SK-N-SH (cell line): ENCODE measurements at regions not wholly inside any gene's neighbourhood (a gene's known extent, or its start where the extent isn't known, plus 50 kb on each side); places are given as distances from the start of the nearest gene placed in this dataset.

Experiments used
- CTCF ChIA-PET: fragments of 300-600, 350-600 bp; formaldehyde crosslinking; extraction: SDS; loops from one replicate; lab custom pipeline; 2021; lab: Yijun Ruan, JAX
- POLR2A ChIA-PET: fragments of 350-600 bp; sonication (Branson Sonifier 250); formaldehyde crosslinking; extraction: SDS; loops from one replicate; lab custom pipeline; 2020; ENCODE audit warnings: antibody characterized with exemption, inconsistent platforms; lab: Yijun Ruan, JAX
- DNase-seq: peaks from one replicate; pipeline ENCODE4 v3.0.0; 2012
- H2AFZ ChIP-seq: fragments of 200-600 bp; sonication (generic); 2 replicates; pipeline ENCODE4 v1.8.1; 2016; ENCODE audit warnings: antibody characterized with exemption, mild to moderate bottlenecking, low read depth
- H3F3A ChIP-seq: fragments of 200-600 bp; sonication (generic); replicated peaks from 2 replicates; pipeline ENCODE3; 2016; ENCODE audit warnings: antibody characterized with exemption, mild to moderate bottlenecking; ENCODE audit not compliant: insufficient read depth
- H3K27ac ChIP-seq, 2 experiments: fragments of 200-500 bp in 1 of 2; fragments of 200-600 bp in 1 of 2; sonication (Bioruptor generic) in 1 of 2; sonication (generic), shearing (Covaris generic) in 1 of 2; 2 replicates each; pipeline versions ENCODE4 v1.5.1 to v1.6.1; 2014 to 2016; ENCODE audit warnings: low read depth in 2 of 2, inconsistent platforms in 1 of 2, low read length in 1 of 2, mild to moderate bottlenecking in 1 of 2, mixed read lengths in 1 of 2
- H3K27me3 ChIP-seq: fragments of 200-600 bp; sonication (generic), shearing (Covaris generic); 2 replicates; pipeline ENCODE4 v1.6.1; 2016; ENCODE audit warnings: mixed run types; ENCODE audit not compliant: insufficient read depth
- H3K36me3 ChIP-seq, 2 experiments: fragments of 200-500 bp in 1 of 2; fragments of 200-600 bp in 1 of 2; sonication (Bioruptor generic) in 1 of 2; sonication (generic) in 1 of 2; replicated peaks in 1 of 2; 2 replicates each; pipeline versions ENCODE3 to v1.5.1; 2014 to 2016; ENCODE audit warnings: low read length in 1 of 2, mild to moderate bottlenecking in 1 of 2; ENCODE audit not compliant: insufficient read depth in 2 of 2, control insufficient read depth in 1 of 2
- H3K4me1 ChIP-seq, 2 experiments: fragments of 200-500 bp in 1 of 2; fragments of 200-600 bp in 1 of 2; sonication (Bioruptor generic) in 1 of 2; sonication (generic), shearing (Covaris generic) in 1 of 2; 2 replicates each; pipeline versions ENCODE4 v1.5.1 to v1.6.1; 2014 to 2016; ENCODE audit warnings: low read depth in 1 of 2, low read length in 1 of 2, mixed run types in 1 of 2; ENCODE audit not compliant: insufficient read depth in 2 of 2, control insufficient read depth in 1 of 2
- H3K4me2 ChIP-seq: fragments of 200-600 bp; sonication (generic), shearing (Covaris generic); 2 replicates; pipeline ENCODE4 v1.6.1; 2017; ENCODE audit warnings: mixed run types
- H3K4me3 ChIP-seq, 2 experiments: fragments of 200-500 bp in 1 of 2; fragments of 200-600 bp in 1 of 2; sonication (Bioruptor generic) in 1 of 2; sonication (generic), shearing (Covaris generic) in 1 of 2; 2 replicates each; pipeline versions ENCODE4 v1.5.1 to v1.8.1; 2014 to 2016; ENCODE audit warnings: low read depth in 2 of 2, inconsistent platforms in 1 of 2, low read length in 1 of 2, mild to moderate bottlenecking in 1 of 2, mixed read lengths in 1 of 2, moderate library complexity in 1 of 2
- H3K79me2 ChIP-seq: fragments of 200-600 bp; sonication (generic); 2 replicates; pipeline ENCODE4 v1.8.1; 2017; ENCODE audit warnings: mild to moderate bottlenecking; ENCODE audit not compliant: insufficient read depth
- H3K9ac ChIP-seq: fragments of 200-600 bp; sonication (generic); 2 replicates; pipeline ENCODE4 v1.6.1; 2017; ENCODE audit warnings: mixed run types
- H3K9me2 ChIP-seq: fragments of 200-600 bp; sonication (generic); 2 replicates; pipeline ENCODE4 v1.6.1; 2017; ENCODE audit warnings: mixed run types
- H3K9me3 ChIP-seq: fragments of 200-600 bp; sonication (generic); 2 replicates; pipeline ENCODE4 v1.6.1; 2017; ENCODE audit warnings: mixed run types, mild to moderate bottlenecking, moderate library complexity
- H4K20me1 ChIP-seq: fragments of 200-600 bp; sonication (generic); 2 replicates; pipeline ENCODE4 v1.6.1; 2017; ENCODE audit warnings: mild to moderate bottlenecking, mixed run types; ENCODE audit not compliant: insufficient read depth
- CHD2 ChIP-seq: fragments of 150-350 bp; IDR thresholded peaks from 2 replicates; pipeline ENCODE4 v1.6.1; 2018; ENCODE audit warnings: low read length; ENCODE audit not compliant: partially characterized antibody
- EZH2phosphoT487 ChIP-seq: fragments of 200-600 bp; sonication (generic); IDR thresholded peaks from 2 replicates; pipeline ENCODE4 v1.6.1; 2017; ENCODE audit warnings: low read depth, mixed run types, mild to moderate bottlenecking, antibody characterized with exemption, moderate library complexity, borderline replicate concordance
- FOXJ3 ChIP-seq: sonication (generic); formaldehyde crosslinking; IDR thresholded peaks from 2 replicates; pipeline ENCODE4 v1.5.1; 2020; ENCODE audit warnings: mild to moderate bottlenecking, missing genetic modification reagents
- GABPA ChIP-seq: IDR thresholded peaks from 2 replicates; pipeline ENCODE4 v1.4.0; 2012; ENCODE audit warnings: low read depth, mild to moderate bottlenecking
- MEF2A ChIP-seq: IDR thresholded peaks from 2 replicates; pipeline ENCODE4 v1.4.0; 2012; ENCODE audit warnings: low read depth, borderline replicate concordance
- MXI1 ChIP-seq: IDR thresholded peaks from 2 replicates; pipeline ENCODE4 v1.6.1; 2012; ENCODE audit warnings: mild to moderate bottlenecking, low read depth, low read length, improper control_type of control experiment
- NFIC ChIP-seq: IDR thresholded peaks from 2 replicates; pipeline ENCODE4 v1.4.0; 2012; ENCODE audit warnings: borderline replicate concordance
- NRF1 ChIP-seq: IDR thresholded peaks from 2 replicates; pipeline ENCODE4 v1.6.1; 2012; ENCODE audit warnings: low read depth, mild to moderate bottlenecking, low read length
- POLR2AphosphoS5 ChIP-seq: IDR thresholded peaks from 2 replicates; pipeline ENCODE4 v1.6.1; 2012; ENCODE audit warnings: low read depth, low read length
- REST ChIP-seq: IDR thresholded peaks from 2 replicates; pipeline ENCODE4 v1.6.1; 2012; ENCODE audit warnings: mild to moderate bottlenecking, low read depth, low read length, moderate library complexity
- RXRA ChIP-seq: IDR thresholded peaks from 2 replicates; pipeline ENCODE4 v1.4.0; 2012; ENCODE audit warnings: low read depth, mild to moderate bottlenecking, borderline replicate concordance
- SIN3A ChIP-seq: IDR thresholded peaks from 2 replicates; pipeline ENCODE4 v1.6.1; 2012; ENCODE audit warnings: low read depth, mild to moderate bottlenecking, low read length, moderate library complexity, borderline replicate concordance
- USF2 ChIP-seq: fragments of 150-350 bp; IDR thresholded peaks from 2 replicates; pipeline ENCODE4 v1.6.1; 2017; ENCODE audit warnings: antibody characterized with exemption, low read length, low read depth, borderline replicate concordance
- YY1 ChIP-seq: IDR thresholded peaks from 2 replicates; pipeline ENCODE4 v1.4.0; 2012; ENCODE audit warnings: low read depth, mild to moderate bottlenecking
- ZBTB33 ChIP-seq: IDR thresholded peaks from 2 replicates; pipeline ENCODE4 v1.4.0; 2012; ENCODE audit warnings: low read depth, borderline replicate concordance
- WGBS: methylation state at CpG from one replicate; pipeline ENCODE4 v1.1.6; 2017; ENCODE audit warnings: low lambda C conversion rate; 5-methylcytosine and 5-hydroxymethylcytosine counted together
- TF ChIP-seq, protein P1 (sequence below): IDR thresholded peaks from 2 replicates; pipeline ENCODE4 v1.4.0; 2012; ENCODE audit warnings: low read depth
- TF ChIP-seq, protein P2 (sequence below): IDR thresholded peaks from 2 replicates; pipeline ENCODE4; 2012
- TF ChIP-seq, protein P3 (sequence below): fragments of 200-600 bp; sonication (generic); IDR thresholded peaks from 2 replicates; pipeline ENCODE4 v1.6.1; 2017; ENCODE audit warnings: antibody characterized with exemption, mild to moderate bottlenecking, moderate library complexity

DNA sequence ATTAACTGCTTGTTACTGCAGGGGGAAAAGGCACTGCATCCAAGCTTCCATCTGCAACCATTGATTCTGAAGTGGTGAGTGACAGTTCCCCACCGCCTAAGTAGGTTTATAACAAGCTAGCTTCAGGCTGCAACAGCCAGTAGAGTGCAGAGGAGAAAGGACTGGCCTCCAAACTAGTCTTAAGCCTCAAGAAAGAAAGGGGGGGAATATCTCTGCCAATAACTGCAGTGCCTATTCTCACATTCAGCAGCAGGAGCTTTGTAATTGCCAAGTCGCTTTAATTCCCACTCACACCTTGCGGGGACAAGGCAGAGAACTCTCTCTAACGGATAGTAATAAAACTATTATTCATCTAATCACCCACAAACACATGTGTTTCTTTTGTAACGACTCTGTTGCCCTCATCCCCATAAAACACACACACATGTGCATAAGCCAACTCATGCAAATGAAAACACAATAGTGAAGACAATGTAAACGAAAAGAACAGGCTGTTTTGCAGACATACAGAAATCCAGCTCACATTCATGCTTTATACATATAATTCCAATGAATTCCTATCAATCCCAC lies 1963.3 kb upstream of the PIK3C3 start:
- Histone ChIP-seq H4K20me1 (no peaks in the 10 kb centered on the region), H3K4me2 (no peak overlapping the region), H3F3A (no peaks in the 10 kb centered on the region), H2AFZ (no peak overlapping the region), H3K9ac (no peak overlapping the region), H3K27me3 (no peaks in the 10 kb centered on the region), H3K9me2 (no peaks in the 10 kb centered on the region), H3K4me3 (no peak overlapping the region), H3K9me3 (no peaks in the 10 kb centered on the region), H3K36me3 (no peaks in the 10 kb centered on the region), H3K4me1 (no peaks in the 10 kb centered on the region), H3K27ac (no peak overlapping the region), H3K79me2 (no peaks in the 10 kb centered on the region)
- ChIA-PET CTCF (no interaction called here), POLR2A (no interaction called here)
- no peak for DNase-seq
- 45% methylated on average over 6 of the region's 6 CpGs for WGBS
- TF ChIP-seq GABPA (no peak), USF2 (no peak), ZBTB33 (no peak), EZH2phosphoT487 (no peak), YY1 (no peak), POLR2AphosphoS5 (no peak), FOXJ3 (CRISPR knock-in tag) (no peak), NRF1 (no peak), RXRA (no peak), MXI1 (no peak)
- TF ChIP-seq, protein P1, sequence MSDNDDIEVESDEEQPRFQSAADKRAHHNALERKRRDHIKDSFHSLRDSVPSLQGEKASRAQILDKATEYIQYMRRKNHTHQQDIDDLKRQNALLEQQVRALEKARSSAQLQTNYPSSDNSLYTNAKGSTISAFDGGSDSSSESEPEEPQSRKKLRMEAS: no peak

DNA sequence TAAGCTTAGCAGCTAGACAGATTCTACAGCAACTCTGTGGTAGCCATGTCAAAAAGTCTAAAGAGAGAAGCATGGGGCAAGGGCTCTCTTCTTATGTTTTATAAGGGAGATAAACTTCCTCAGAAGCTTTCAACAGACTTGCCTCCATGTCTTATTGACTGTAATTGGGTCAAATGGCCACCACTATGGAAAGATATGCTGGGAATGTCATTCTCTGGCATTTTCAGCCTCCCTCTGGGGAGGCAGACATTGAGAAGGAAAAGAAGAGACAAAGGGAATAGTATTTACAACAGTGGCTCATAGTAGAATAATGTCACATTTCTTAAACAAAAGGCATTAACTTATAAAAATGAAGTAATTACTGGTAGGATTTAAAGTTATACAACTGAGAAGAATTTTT lies 1964.5 kb upstream of the PIK3C3 start:
- Histone ChIP-seq H3K79me2 (no peaks in the 10 kb centered on the region), H3K27ac (no peak overlapping the region), H3K9ac (no peak overlapping the region), H4K20me1 (no peaks in the 10 kb centered on the region), H3K4me1 (no peaks in the 10 kb centered on the region), H3K27me3 (no peaks in the 10 kb centered on the region), H3K4me2 (no peak overlapping the region), H3K4me3 (no peak overlapping the region), H3K9me2 (no peaks in the 10 kb centered on the region), H3K36me3 (no peaks in the 10 kb centered on the region), H3F3A (no peaks in the 10 kb centered on the region), H3K9me3 (no peaks in the 10 kb centered on the region), H2AFZ (no peak overlapping the region)
- CTCF ChIA-PET: no interaction called here
- no peak for DNase-seq
- POLR2A ChIA-PET: no interaction called here
- TF ChIP-seq, protein P1: no peak
- no peak for TF ChIP-seq CHD2
- TF ChIP-seq NFIC: no peak
- no peak for TF ChIP-seq RXRA
- TF ChIP-seq MEF2A: no peak
- TF ChIP-seq, protein P2, sequence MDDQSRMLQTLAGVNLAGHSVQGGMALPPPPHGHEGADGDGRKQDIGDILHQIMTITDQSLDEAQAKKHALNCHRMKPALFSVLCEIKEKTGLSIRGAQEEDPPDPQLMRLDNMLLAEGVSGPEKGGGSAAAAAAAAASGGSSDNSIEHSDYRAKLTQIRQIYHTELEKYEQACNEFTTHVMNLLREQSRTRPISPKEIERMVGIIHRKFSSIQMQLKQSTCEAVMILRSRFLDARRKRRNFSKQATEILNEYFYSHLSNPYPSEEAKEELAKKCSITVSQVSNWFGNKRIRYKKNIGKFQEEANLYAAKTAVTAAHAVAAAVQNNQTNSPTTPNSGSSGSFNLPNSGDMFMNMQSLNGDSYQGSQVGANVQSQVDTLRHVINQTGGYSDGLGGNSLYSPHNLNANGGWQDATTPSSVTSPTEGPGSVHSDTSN: no peak
- no peak for TF ChIP-seq REST
- no peak for TF ChIP-seq MXI1
- TF ChIP-seq, protein P3, sequence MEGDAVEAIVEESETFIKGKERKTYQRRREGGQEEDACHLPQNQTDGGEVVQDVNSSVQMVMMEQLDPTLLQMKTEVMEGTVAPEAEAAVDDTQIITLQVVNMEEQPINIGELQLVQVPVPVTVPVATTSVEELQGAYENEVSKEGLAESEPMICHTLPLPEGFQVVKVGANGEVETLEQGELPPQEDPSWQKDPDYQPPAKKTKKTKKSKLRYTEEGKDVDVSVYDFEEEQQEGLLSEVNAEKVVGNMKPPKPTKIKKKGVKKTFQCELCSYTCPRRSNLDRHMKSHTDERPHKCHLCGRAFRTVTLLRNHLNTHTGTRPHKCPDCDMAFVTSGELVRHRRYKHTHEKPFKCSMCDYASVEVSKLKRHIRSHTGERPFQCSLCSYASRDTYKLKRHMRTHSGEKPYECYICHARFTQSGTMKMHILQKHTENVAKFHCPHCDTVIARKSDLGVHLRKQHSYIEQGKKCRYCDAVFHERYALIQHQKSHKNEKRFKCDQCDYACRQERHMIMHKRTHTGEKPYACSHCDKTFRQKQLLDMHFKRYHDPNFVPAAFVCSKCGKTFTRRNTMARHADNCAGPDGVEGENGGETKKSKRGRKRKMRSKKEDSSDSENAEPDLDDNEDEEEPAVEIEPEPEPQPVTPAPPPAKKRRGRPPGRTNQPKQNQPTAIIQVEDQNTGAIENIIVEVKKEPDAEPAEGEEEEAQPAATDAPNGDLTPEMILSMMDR: no peak
- TF ChIP-seq SIN3A: no peak
